ENCODE measurements at regions not wholly inside any gene's neighbourhood (a gene's known extent, or its start where the extent isn't known, plus 50 kb on each side); places are given as distances from the start of the nearest gene placed in this dataset.

DNA sequence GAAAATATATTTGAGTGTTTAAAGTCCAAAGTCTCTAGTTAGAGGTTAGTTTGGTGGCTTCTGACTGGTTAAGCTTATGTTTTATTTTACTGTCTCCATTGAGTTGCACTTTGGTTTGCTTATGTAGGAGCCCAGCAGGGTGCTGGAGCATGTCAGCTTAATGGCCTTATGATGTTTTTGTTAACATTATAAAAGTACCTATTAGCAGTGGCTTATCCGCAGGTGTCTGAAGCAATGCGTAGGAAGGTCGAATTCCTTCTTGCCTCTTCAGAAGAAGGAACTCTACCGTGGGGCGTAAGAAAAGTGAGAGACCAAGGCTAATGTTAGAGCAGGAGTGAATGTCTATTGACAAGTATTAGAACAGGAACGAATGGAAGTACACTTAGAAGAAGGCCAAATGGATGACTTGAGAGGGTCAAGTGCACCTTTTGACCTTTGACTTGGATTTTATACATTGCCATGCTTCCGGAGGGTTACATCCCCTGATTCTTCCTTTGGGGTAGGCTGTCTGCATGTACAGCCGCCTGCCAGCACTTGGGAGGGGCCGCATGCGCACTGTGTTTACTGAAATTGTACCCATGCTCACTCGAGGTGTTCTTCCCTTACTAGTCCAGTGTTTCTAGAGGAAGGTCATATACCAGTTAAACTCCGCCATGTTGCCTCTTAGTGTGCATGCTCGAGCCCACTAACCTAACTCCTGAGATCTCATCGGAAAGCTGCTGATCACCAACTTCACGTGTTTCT, 793.9 kb upstream of the PCDH9 start:
- TF ChIP-seq, protein P1, sequence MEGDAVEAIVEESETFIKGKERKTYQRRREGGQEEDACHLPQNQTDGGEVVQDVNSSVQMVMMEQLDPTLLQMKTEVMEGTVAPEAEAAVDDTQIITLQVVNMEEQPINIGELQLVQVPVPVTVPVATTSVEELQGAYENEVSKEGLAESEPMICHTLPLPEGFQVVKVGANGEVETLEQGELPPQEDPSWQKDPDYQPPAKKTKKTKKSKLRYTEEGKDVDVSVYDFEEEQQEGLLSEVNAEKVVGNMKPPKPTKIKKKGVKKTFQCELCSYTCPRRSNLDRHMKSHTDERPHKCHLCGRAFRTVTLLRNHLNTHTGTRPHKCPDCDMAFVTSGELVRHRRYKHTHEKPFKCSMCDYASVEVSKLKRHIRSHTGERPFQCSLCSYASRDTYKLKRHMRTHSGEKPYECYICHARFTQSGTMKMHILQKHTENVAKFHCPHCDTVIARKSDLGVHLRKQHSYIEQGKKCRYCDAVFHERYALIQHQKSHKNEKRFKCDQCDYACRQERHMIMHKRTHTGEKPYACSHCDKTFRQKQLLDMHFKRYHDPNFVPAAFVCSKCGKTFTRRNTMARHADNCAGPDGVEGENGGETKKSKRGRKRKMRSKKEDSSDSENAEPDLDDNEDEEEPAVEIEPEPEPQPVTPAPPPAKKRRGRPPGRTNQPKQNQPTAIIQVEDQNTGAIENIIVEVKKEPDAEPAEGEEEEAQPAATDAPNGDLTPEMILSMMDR (conservative IDR thresholded peaks at IDR 0.05; ENCODE audit: low read depth, low read length), result no peak
- TF ChIP-seq EZH2phosphoT487 (IDR thresholded peaks at IDR 0.05; ENCODE audit: borderline replicate concordance, low read length), result no peak

Measured in PC-3 (cell line).